Testis (tissue), 2 donors: ENCODE measurements at regions not wholly inside any gene's neighbourhood (a gene's known extent, or its start where the extent isn't known, plus 50 kb on each side); places are given as distances from the start of the nearest gene placed in this dataset.
"Not testable (repeated sequence)": the region's sequence is repeated elsewhere in the genome, so short reads cannot be mapped to it uniquely, and the experiment has no call there.

Source experiments
- CTCF ChIP-seq, 3 experiments: fragments of 450-650 bp in 2 of 3; fragments of 200-600 bp in 1 of 3; sonication (generic) in 1 of 3; IDR thresholded peaks; one replicate each; pipeline ENCODE4 v1.5.1; 2016 to 2019; ENCODE audit warnings: antibody characterized with exemption in 3 of 3, mild to moderate bottlenecking in 2 of 3, moderate library complexity in 1 of 3
- POLR2A ChIP-seq: fragments of 450-650 bp; IDR thresholded peaks from one replicate; pipeline ENCODE4 v1.6.1; 2017; ENCODE audit warnings: antibody characterized with exemption, mild to moderate bottlenecking, moderate library complexity

DNA sequence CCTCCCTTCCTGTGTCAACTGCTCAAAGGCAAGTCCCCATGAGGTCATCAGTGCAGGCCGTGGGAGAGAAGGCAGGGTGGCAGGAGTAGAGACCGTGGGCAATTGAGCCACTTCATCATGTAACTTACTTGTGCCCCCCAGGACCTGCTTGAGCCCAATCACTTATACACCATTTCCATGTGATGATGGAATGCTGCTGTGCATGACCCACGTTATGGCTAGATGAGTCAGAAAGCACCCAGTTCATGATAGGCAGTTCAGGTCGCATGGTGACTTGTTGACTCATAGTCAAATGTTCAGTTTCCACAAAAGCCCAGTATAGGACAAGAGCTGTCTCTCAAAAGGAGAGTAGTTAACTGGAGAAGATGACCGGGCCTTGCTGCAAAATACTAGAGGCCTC is 76.4 kb upstream of the XKR3 start:
- TF ChIP-seq CTCF (IDR thresholded peaks at IDR 0.05); POLR2A: not testable (repeated sequence)
